ENCODE measurements at regions not wholly inside any gene's neighbourhood (a gene's known extent, or its start where the extent isn't known, plus 50 kb on each side); places are given as distances from the start of the nearest gene placed in this dataset.

DNA sequence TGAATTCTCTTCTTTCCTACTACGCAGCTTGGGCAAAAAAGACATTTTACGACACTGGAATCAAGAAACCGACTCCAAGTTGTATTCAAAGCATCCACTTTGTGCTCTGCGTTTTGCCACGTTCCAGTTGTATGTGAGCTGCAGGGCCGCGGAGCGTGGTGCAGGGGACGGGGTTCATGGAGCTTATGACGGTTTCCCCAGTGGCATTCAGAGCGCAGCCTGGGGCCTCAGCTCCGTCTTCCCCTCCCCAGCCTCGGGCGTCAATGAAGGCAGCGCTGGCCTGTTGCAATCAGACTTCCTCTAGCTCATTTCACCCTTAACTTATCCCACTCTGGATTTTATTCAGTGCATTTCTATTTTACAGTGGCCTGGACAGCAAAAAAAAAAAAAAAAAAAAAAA lies 403.4 kb upstream of the KLF6 start:
- Histone ChIP-seq H2AFZ (ENCODE audit: control insufficient read depth, low read length) (no peak overlapping the region), H3K9ac (ENCODE audit: control insufficient read depth, extremely low read depth, insufficient read depth, low read length) (no peak overlapping the region), H3K27me3 (ENCODE audit: control insufficient read depth, extremely low read depth, insufficient read depth, low read length) (no peaks in the 10 kb centered on the region), H3K27ac (ENCODE audit: control insufficient read depth, insufficient read depth, low read length) (no peak overlapping the region), H3K9me1 (ENCODE audit: control insufficient read depth, extremely low read depth, insufficient read depth, low read length) (no peaks in the 10 kb centered on the region), H3K4me2 (ENCODE audit: control insufficient read depth, extremely low read depth, insufficient read depth, low read depth, low read length) (no peak overlapping the region), H3K36me3 (ENCODE audit: control insufficient read depth in 2 of 2, extremely low read depth in 1 of 2, insufficient read depth in 2 of 2, low read length in 2 of 2) (no peaks in the 10 kb centered on the region), H3K79me2 (ENCODE audit: control insufficient read depth, insufficient read depth, low read length) (no peaks in the 10 kb centered on the region), H4K20me1 (ENCODE audit: control insufficient read depth, extremely low read depth, insufficient read depth, low read length) (no peaks in the 10 kb centered on the region), H3K4me1 (ENCODE audit: control insufficient read depth, extremely low read depth, insufficient read depth, low read length) (peaks cover 22% of the 10 kb centered on the region), H3K4me3 (ENCODE audit: control insufficient read depth in 2 of 3, extremely low read depth in 1 of 3, insufficient read depth in 2 of 3, low read depth in 1 of 3, low read length in 3 of 3) (no peak overlapping the region), H3K9me3 (ENCODE audit: control insufficient read depth, low read depth, low read length) (no peaks in the 10 kb centered on the region)
- dilution Hi-C loops (cut with MboI; ENCODE audit: extremely low pct_ligation_motif_present, low sequenced_read_pairs) = no loop called here
- FAIRE-seq (no peak), DNase-seq (ENCODE audit: low read depth, low spot score) (no peak)
- TF ChIP-seq EZH2 (IDR thresholded peaks at IDR 0.05; ENCODE audit: low read length) (no peak), CTCF (optimal IDR thresholded peaks at IDR 0.05 in 1 of 3, IDR thresholded peaks at IDR 0.05 in 1 of 3, conservative IDR thresholded peaks at IDR 0.05 in 1 of 3; ENCODE audit: extremely low read depth in 1 of 3, insufficient read depth in 2 of 3, low read length in 3 of 3) (no peak)

- Histone ChIP-seq H3K27me3 (ENCODE audit: control insufficient read depth, extremely low read depth, insufficient read depth, low read length) (no peaks in the 10 kb centered on the region), H3K36me3 (ENCODE audit: control insufficient read depth in 2 of 2, extremely low read depth in 1 of 2, insufficient read depth in 2 of 2, low read length in 2 of 2) (no peaks in the 10 kb centered on the region), H3K4me1 (ENCODE audit: control insufficient read depth, extremely low read depth, insufficient read depth, low read length) (peaks cover 16% of the 10 kb centered on the region), H3K9me1 (ENCODE audit: control insufficient read depth, extremely low read depth, insufficient read depth, low read length) (no peaks in the 10 kb centered on the region), H3K9ac (ENCODE audit: control insufficient read depth, extremely low read depth, insufficient read depth, low read length) (no peak overlapping the region), H3K4me3 (ENCODE audit: control insufficient read depth in 2 of 3, extremely low read depth in 1 of 3, insufficient read depth in 2 of 3, low read depth in 1 of 3, low read length in 3 of 3) (no peak overlapping the region), H3K4me2 (ENCODE audit: control insufficient read depth, extremely low read depth, insufficient read depth, low read depth, low read length) (no peak overlapping the region), H3K27ac (ENCODE audit: control insufficient read depth, insufficient read depth, low read length) (no peak overlapping the region), H3K79me2 (ENCODE audit: control insufficient read depth, insufficient read depth, low read length) (no peaks in the 10 kb centered on the region), H3K9me3 (ENCODE audit: control insufficient read depth, low read depth, low read length) (no peaks in the 10 kb centered on the region), H2AFZ (ENCODE audit: control insufficient read depth, low read length) (no peak overlapping the region), H4K20me1 (ENCODE audit: control insufficient read depth, extremely low read depth, insufficient read depth, low read length) (no peaks in the 10 kb centered on the region)
- dilution Hi-C loops (cut with MboI; ENCODE audit: extremely low pct_ligation_motif_present, low sequenced_read_pairs) = no loop called here
- no peak for TF ChIP-seq EZH2 (IDR thresholded peaks at IDR 0.05; ENCODE audit: low read length)
- TF ChIP-seq CTCF (optimal IDR thresholded peaks at IDR 0.05 in 1 of 3, IDR thresholded peaks at IDR 0.05 in 1 of 3, conservative IDR thresholded peaks at IDR 0.05 in 1 of 3; ENCODE audit: extremely low read depth in 1 of 3, insufficient read depth in 2 of 3, low read length in 3 of 3) = no peak
- no peak for DNase-seq (ENCODE audit: low read depth, low spot score)
- FAIRE-seq = no peak
These were observed 402.0 kb upstream of the KLF6 start for GRCh38 chr10:4186849-4187540.

All from keratinocyte (primary cell).